Nephron (organoid): ENCODE measurements at regions not wholly inside any gene's neighbourhood (a gene's known extent, or its start where the extent isn't known, plus 50 kb on each side); places are given as distances from the start of the nearest gene placed in this dataset.

Experiments
- H3K27ac Mint-ChIP-seq, 3 experiments: 2 replicates each; pipeline ENCODE4 v1.8.0; 2020; ENCODE audit warnings: mixed read lengths in 3 of 3, mild to moderate bottlenecking in 2 of 3, moderate library complexity in 1 of 3
- H3K27me3 Mint-ChIP-seq: 2 replicates; pipeline ENCODE4 v1.8.0; 2021; ENCODE audit warnings: low read depth, mild to moderate bottlenecking, moderate library complexity, mixed read lengths
- H3K36me3 Mint-ChIP-seq: 2 replicates; pipeline ENCODE4 v1.8.0; 2020; ENCODE audit warnings: low read depth, mixed read lengths
- H3K4me1 Mint-ChIP-seq: 2 replicates; pipeline ENCODE4 v1.8.0; 2020; ENCODE audit warnings: mixed read lengths
- H3K4me3 Mint-ChIP-seq, 3 experiments: 2 replicates each; pipeline ENCODE4 v1.8.0; 2020; ENCODE audit warnings: mild to moderate bottlenecking in 3 of 3, mixed read lengths in 3 of 3, moderate library complexity in 2 of 3
- H3K9me3 Mint-ChIP-seq: 2 replicates; pipeline ENCODE4 v1.8.0; 2020; ENCODE audit warnings: mixed read lengths
- CTCF ChIP-seq, 3 experiments: fragments of 200-600 bp; sonication (generic); IDR thresholded peaks; one replicate each; pipeline ENCODE4 v1.5.0; 2021; ENCODE audit warnings: antibody characterized with exemption in 3 of 3; ENCODE audit not compliant: unreplicated experiment in 3 of 3

DNA sequence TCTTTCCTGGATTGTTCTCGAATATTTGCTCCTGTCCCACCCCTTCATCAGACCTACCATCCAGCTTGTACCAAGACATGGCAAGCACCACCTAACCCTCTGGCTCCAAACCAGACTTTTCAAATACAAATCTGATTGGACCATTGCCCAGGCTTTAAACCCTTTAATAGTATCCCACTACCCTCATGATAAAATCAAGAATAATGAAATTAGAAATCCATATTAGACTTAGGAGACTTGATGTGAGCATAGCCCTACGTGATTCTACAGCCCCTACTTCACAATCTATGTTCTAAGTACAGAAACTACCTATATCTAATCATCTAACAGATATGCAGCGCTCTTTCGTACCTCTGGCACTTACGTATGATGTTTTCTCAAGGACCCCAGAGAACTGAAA lies 375.2 kb upstream of the CPEB2 start:
- no peak overlapping the region for H3K4me3 Mint-ChIP-seq
- TF ChIP-seq CTCF (IDR thresholded peaks at IDR 0.05; ENCODE audit: unreplicated experiment in 3 of 3): no peak
- no peaks in the 10 kb centered on the region for H3K27me3 Mint-ChIP-seq
- H3K27ac Mint-ChIP-seq: no peak overlapping the region
- no peaks in the 10 kb centered on the region for H3K36me3 Mint-ChIP-seq
- H3K9me3 Mint-ChIP-seq: no peaks in the 10 kb centered on the region
- H3K4me1 Mint-ChIP-seq: no peaks in the 10 kb centered on the region

GRCh38 chr4:14631806-14632440 lies 370.4 kb upstream of the CPEB2 start:
- Mint-ChIP-seq H3K27ac (no peak overlapping the region), H3K9me3 (peaks cover 4% of the 10 kb centered on the region), H3K4me3 (no peak overlapping the region), H3K27me3 (no peaks in the 10 kb centered on the region), H3K36me3 (no peaks in the 10 kb centered on the region), H3K4me1 (no peaks in the 10 kb centered on the region)
- no peak for TF ChIP-seq CTCF (IDR thresholded peaks at IDR 0.05; ENCODE audit: unreplicated experiment in 3 of 3)

DNA sequence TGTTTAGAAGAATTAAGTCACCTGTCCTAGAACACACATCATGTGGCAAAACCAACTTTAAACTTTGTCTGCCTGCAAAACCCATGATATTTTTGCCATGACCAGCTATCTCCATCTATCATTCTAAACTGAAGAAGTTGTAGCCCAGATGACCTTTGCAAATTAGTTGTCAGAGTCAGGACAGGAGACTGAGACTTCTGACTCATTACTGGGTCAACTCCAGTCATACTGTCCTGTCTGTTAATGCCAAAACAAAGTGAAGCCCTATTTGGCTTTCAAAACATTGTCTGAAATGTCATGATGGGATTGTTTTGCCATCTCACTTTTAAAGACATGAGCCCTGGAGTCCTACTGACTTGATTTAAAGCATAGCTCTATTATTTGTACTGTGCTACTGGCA lies 365.7 kb upstream of the CPEB2 start:
- Mint-ChIP-seq H3K36me3 (no peaks in the 10 kb centered on the region), H3K4me1 (no peaks in the 10 kb centered on the region)
- TF ChIP-seq CTCF (IDR thresholded peaks at IDR 0.05; ENCODE audit: unreplicated experiment in 3 of 3): no peak

GRCh38 chr4:14640476-14640875 lies 361.8 kb upstream of the CPEB2 start:
- H3K27ac Mint-ChIP-seq: no peak overlapping the region
- no peak overlapping the region for H3K4me3 Mint-ChIP-seq
- H3K4me1 Mint-ChIP-seq: no peaks in the 10 kb centered on the region
- H3K27me3 Mint-ChIP-seq: peaks cover 7% of the 10 kb centered on the region
- no peak for TF ChIP-seq CTCF (IDR thresholded peaks at IDR 0.05; ENCODE audit: unreplicated experiment in 3 of 3)
- H3K36me3 Mint-ChIP-seq: no peaks in the 10 kb centered on the region
- H3K9me3 Mint-ChIP-seq: no peaks in the 10 kb centered on the region

More for the DNA sequence above, 365.7 kb upstream of the CPEB2 start:
- H3K27me3 Mint-ChIP-seq: peaks cover 7% of the 10 kb centered on the region
- H3K4me3 Mint-ChIP-seq: no peak overlapping the region
- H3K9me3 Mint-ChIP-seq: peaks cover 4% of the 10 kb centered on the region
- H3K27ac Mint-ChIP-seq: no peak overlapping the region

DNA sequence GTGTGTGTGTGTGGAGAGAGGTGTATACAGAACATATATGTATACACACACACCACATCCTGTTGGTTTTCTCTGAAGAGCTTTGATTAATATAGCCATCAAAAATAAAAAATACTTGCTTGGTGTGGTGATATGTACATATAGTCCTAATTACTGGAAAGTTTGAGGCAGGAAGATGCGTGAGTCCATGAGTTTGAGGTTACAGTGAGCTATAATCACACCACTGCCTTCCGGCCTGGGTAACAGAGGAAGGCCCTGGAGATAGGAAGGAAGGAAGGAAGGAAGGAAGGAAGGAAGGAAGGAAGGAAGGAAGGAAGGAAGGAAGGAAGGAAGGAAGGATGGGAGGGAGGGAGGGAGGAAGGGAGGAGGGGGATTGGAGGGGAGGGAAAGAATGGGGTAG lies 360.4 kb upstream of the CPEB2 start:
- Mint-ChIP-seq H3K4me3 (no peak overlapping the region), H3K4me1 (no peaks in the 10 kb centered on the region), H3K9me3 (no peaks in the 10 kb centered on the region), H3K36me3 (no peaks in the 10 kb centered on the region), H3K27me3 (peaks cover 7% of the 10 kb centered on the region), H3K27ac (no peak overlapping the region)
- no peak for TF ChIP-seq CTCF (IDR thresholded peaks at IDR 0.05; ENCODE audit: unreplicated experiment in 3 of 3)

DNA sequence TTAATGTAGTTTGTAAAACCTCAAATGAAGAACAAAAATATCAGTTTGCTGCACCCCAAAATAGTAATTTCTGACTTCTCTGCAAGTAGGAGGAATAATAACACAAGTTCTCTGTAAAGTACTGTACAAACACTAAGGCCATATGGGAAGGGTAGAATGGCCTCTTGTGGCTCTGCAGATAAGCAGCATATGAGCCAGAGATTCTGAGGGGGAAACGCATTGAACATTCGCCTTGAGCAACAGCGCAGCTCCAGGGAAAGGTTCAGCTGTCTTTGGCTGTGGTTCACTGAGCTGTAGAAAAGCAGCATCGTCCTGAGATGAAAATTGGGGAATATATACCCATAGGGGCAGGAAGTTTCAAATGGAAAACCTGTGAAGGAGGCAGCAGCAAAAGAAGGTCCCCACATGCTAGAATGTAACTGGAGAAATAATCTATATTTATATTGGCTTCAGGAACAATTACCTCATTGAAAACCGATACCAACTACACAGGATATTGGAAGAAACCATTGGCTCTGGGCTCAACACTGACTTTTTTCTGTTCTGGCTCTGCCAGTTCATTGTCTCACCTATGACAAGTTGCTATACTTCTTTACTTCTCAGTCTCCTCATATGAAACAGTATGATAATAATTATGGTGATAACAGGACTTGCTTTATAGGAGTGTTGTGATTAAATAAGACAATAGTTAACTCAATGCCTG lies 357.6 kb upstream of the CPEB2 start:
- Mint-ChIP-seq H3K27me3 (no peaks in the 10 kb centered on the region), H3K9me3 (no peaks in the 10 kb centered on the region), H3K36me3 (no peaks in the 10 kb centered on the region), H3K4me1 (no peaks in the 10 kb centered on the region), H3K27ac (no peak overlapping the region), H3K4me3 (no peak overlapping the region)
- TF ChIP-seq CTCF (IDR thresholded peaks at IDR 0.05; ENCODE audit: unreplicated experiment in 3 of 3): no peak
